ENCODE measurements at regions not wholly inside any gene's neighbourhood (a gene's known extent, or its start where the extent isn't known, plus 50 kb on each side); places are given as distances from the start of the nearest gene placed in this dataset.

DNA sequence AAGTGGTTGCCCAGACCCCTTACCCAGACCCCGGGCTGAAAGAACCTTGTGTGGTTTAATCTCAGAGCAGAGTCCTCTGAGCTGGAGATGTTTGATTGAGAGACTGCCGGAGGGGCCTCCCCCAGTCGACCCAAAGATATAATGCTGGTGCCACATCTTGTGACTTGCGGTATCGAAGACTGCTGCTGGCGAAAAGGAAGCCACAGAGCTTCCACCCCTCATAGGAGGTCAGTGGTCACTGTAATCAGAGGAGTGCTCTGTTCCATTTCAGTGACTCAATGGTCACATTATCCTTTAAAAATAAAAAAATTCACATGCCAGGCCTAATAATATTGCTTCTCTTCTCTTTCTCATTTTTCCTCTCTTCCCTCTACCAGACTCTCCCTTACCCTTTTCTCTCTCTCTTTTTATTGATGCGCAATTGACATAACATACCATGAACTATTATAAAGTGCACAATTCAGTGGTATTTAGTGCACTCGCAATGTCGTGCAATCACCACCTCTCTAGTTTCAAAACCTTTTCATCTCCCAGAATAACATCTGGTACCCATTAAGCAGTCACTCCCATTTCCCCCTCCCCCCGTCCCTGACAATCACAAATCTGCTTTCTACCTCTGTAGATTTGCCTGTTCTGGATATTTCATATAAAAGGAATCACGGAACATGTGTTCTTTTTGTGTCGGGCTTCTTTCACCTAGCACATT is 52.6 kb upstream of the LYST start:
- Histone ChIP-seq H3K27me3 (no peaks in the 10 kb centered on the region), H3K4me3 (no peak overlapping the region), H3K4me1 (peaks cover 4 to 8% of the 10 kb centered on the region in 2 donors), H3K27ac (peak overlapping the region; percentile 72 to 78), H3K36me3 (no peaks in the 10 kb centered on the region), H3K9me3 (no peaks in the 10 kb centered on the region)
- no peak for DNase-seq
- TF ChIP-seq, protein P1, sequence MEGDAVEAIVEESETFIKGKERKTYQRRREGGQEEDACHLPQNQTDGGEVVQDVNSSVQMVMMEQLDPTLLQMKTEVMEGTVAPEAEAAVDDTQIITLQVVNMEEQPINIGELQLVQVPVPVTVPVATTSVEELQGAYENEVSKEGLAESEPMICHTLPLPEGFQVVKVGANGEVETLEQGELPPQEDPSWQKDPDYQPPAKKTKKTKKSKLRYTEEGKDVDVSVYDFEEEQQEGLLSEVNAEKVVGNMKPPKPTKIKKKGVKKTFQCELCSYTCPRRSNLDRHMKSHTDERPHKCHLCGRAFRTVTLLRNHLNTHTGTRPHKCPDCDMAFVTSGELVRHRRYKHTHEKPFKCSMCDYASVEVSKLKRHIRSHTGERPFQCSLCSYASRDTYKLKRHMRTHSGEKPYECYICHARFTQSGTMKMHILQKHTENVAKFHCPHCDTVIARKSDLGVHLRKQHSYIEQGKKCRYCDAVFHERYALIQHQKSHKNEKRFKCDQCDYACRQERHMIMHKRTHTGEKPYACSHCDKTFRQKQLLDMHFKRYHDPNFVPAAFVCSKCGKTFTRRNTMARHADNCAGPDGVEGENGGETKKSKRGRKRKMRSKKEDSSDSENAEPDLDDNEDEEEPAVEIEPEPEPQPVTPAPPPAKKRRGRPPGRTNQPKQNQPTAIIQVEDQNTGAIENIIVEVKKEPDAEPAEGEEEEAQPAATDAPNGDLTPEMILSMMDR (IDR thresholded peaks at IDR 0.05): no peak
- TF ChIP-seq POLR2A (IDR thresholded peaks at IDR 0.05): no peak
- intact Hi-C loops (cut with DNase I; ENCODE audit: low total_unique reads): no loop called here

DNA sequence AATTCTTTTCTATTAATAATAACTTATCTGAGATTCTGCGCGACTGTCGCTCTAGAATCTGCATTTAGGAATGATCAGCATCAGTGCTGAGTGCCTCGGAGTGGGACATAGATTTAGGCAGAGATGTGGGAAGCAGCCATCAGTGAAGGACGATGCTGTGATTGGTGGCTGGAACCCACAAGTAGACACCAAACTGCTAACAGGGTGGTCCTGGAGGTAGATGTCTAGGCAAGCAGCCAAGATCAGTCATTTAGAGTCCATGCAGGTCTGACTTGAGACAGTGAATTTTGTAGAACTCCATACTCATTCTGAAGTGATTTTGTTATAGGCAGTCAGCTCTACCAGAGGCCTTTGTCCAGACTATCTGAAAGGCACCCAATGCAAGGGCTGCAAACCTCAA is 51.8 kb upstream of the LYST start:
- no peaks in the 10 kb centered on the region for H3K9me3 ChIP-seq
- no peak overlapping the region for H3K4me3 ChIP-seq
- intact Hi-C loops (cut with DNase I; ENCODE audit: low total_unique reads): no loop called here
- DNase-seq: no peak
- peak overlapping the region; percentile 72 to 78 for H3K27ac ChIP-seq
- no peaks in the 10 kb centered on the region for H3K27me3 ChIP-seq
- H3K4me1 ChIP-seq: peaks cover 4 to 8% of the 10 kb centered on the region in 2 donors
- no peaks in the 10 kb centered on the region for H3K36me3 ChIP-seq
- TF ChIP-seq POLR2A (IDR thresholded peaks at IDR 0.05): no peak
- TF ChIP-seq, protein P1 (IDR thresholded peaks at IDR 0.05): no peak

DNA sequence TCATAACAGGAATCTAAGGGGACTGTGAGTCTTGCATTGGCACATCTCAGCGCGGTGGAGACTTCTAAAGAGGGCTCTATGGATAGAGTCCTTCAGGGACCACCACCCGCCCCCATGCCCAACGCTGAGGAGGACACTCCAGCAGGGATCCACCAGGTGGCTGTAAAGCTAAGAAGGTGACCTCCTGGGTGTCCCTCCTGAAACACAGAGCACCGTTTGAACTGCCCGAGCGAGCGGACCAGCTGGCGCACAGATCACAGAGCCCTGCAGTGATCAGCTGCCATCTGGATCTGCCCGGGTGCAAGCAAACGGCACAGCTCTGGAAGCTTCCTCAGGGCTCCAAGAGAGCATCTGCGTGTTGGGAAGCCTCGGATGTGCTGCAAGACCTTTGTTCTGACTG is 51.3 kb upstream of the LYST start:
- Histone ChIP-seq H3K4me1 (peaks cover 4 to 8% of the 10 kb centered on the region in 2 donors), H3K9me3 (no peaks in the 10 kb centered on the region), H3K36me3 (no peaks in the 10 kb centered on the region), H3K27me3 (no peaks in the 10 kb centered on the region), H3K27ac (peak overlapping the region; percentile 72 to 78), H3K4me3 (no peak overlapping the region)
- TF ChIP-seq, protein P1 (IDR thresholded peaks at IDR 0.05): no peak
- no peak for TF ChIP-seq POLR2A (IDR thresholded peaks at IDR 0.05)
- intact Hi-C loops (cut with DNase I; ENCODE audit: low total_unique reads): no loop called here
- DNase-seq: peak in 1 of 2 donors; percentile 29

DNA sequence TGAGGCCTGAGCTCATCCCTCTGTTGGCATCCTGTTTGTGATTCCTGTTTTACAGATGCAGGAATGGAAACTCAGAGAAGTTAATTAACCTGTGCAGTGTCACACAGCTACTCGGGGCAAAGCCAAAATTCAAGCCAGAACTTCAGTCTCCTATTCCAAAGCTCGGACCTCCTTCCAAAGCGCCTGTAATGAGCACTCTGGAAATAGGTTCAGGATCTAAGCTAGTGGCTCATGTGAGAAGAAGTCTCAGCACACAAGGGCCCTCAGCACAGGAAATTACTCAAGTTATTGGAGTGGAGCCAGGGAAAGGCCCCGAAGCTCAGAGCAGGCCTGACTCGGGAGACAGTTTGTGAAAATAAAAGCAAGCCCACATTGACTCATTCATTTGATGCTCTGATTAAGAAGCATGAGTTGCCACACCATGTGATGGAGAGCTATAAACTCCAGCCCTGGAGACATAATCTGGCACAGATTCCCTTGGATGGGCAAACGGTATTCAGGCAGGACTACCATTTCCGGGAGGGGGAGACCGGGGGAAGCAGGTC is 50.6 kb upstream of the LYST start:
- intact Hi-C loops (cut with DNase I; ENCODE audit: low total_unique reads): no loop called here
- Histone ChIP-seq H3K36me3 (no peaks in the 10 kb centered on the region), H3K4me1 (peaks cover 4 to 8% of the 10 kb centered on the region in 2 donors), H3K4me3 (no peak overlapping the region), H3K27ac (peak overlapping the region; percentile 72 to 78), H3K9me3 (no peaks in the 10 kb centered on the region), H3K27me3 (no peaks in the 10 kb centered on the region)
- no peak for TF ChIP-seq POLR2A (IDR thresholded peaks at IDR 0.05)
- TF ChIP-seq, protein P1 (IDR thresholded peaks at IDR 0.05): no peak
- peak; percentile 73 to 92 for DNase-seq

Data from uterus (tissue), 3 donors.